Activated CD4-positive, alpha-beta T cell treated with anti-CD3 and anti-CD28 coated beads, Interleukin-2, Interleukin-4, amounts not matched to agents 100 ng/mL and 50 ng/mL, durations not matched to agents 16 hours and 8 hours (primary cell): ENCODE measurements at regions not wholly inside any gene's neighbourhood (a gene's known extent, or its start where the extent isn't known, plus 50 kb on each side); places are given as distances from the start of the nearest gene placed in this dataset.

Experiments
- DNase-seq: peaks from one replicate; pipeline ENCODE4 v3.0.0-alpha.2; 2020; ENCODE audit warnings: low spot score

DNA sequence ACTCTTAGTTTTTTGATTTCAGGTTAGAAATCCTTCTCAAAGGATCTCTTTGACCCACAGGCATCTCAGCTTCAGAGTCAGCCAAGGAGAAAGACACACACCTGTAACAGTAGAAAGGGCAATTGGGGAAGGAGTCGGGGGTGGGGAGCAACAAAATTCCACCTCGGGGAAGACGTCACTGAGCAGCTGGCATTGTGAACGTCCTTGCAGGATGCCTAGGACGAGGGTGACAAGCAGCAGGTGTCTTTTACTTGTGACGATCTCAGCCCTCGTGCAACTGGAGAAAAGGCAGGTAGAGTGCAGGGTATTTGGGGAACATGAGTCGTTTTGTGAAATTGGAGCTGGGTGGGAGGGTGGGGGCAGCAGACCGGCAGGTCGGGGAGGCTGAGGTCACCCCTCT is 627.0 kb downstream of the ACTR3B start:
- DNase-seq = no peak

DNA sequence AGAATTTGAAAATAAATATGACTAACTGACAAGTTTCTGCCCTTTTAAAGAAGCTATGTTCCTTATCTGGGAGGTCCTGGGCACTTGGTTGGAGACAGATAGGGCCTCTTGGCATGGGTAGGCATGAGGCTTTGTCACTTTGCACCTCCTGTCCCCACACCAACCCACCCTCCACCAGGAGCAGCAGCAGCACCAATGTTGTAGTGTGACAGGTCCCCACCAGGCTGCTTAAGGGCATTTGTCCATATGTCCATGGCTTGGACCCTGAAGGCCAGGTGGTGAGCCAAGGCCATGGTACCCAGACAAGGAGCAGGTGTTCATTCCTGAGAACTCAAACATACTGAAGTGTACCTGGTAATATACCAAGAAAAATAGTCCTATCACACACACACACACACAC is 629.1 kb downstream of the ACTR3B start:
- no peak for DNase-seq

DNA sequence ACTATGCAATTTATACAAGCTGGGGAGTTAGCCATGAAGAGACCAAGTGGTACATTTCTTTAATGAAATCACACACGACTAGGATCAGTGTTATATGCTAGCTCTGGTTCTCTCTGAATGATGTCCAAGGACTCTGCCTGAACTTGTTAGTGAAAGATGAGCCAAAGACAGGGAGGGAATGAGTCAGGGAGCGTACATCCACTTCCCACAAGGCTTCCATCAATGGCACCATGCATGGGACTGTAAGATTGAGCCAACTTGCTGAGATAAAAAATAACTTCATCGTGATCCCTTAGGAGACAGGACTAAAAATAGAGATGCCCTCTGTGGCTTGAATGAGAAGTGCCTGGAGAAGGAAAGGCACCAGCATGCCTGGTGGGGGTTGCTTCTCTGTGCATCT is 629.7 kb downstream of the ACTR3B start:
- no peak for DNase-seq

DNA sequence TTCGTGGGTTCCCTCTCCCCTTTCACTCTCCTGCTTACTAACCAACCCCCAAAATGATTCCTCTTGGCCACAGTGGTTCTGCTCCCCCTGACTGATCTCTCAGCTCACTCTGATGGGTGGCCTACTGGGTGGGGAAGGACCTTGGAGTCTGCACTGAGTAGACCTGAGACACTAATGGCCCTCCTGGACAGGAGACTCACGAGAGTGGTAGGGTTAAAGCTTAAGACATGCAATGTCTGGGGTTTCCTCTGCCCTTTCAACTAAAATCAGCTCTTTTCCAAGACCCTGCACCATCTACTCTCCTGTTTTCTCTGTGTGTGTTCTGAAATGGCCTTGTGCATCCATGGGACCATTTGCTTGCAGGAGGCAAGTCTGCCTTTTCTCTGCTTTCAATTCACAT is 631.4 kb downstream of the ACTR3B start:
- DNase-seq = no peak

DNA sequence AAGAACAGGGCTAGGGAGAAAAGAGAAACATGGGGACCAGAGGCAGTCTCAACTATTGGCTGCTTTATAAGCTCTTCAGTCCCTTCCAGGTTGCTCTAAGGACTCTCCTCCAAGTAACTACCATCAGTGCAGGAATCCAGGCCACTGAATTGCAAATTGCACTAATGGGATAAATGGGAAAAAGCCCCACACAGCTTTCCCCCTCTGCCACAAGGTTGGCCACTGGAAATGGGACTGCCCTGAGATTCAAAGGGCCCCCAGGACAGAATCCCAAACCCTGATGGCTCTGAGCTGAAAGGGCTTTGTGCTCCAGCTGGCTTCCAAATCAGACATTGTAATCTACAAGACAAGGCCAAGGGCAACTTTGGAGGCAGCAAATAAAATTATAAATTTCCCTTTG is 633.2 kb downstream of the ACTR3B start:
- no peak for DNase-seq

DNA sequence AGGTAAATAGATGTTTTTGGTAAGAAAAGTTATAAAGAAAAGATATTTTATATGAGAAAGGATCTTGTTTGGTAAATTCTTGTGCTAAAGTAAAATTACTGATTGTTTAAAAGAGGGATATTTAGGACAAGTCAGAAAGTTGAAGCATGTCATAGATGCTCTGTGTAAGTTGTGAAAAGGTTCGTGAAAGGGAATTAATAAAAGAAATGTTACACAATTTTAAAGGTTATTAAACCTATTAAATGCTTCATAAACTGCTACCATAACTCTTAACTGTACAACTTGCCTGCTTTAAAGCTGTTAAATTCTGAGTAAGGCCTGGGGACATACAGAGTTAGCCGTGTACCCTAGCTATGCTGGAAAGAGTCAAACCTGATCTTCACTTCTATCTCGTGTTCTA is 634.1 kb downstream of the ACTR3B start:
- DNase-seq = no peak

DNA sequence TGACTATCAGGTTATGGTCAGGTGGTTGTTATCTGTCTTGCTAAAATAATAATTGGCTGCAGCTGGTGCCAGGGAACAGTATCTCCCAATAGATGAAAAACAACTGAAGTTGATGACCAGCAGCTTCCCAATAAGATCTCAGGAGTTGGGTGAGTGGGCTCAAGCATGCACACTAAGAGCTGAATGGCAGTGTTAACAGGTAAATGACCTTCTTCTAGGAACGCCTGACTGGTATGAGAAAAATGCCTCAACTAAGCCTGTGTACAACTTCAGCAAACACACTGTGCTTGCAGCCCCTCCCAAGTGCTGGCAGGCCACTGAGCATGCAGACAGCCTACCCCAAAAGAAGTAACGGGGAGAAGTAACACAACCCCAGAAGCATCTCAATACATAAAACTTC is 636.9 kb downstream of the ACTR3B start:
- DNase-seq = no peak

DNA sequence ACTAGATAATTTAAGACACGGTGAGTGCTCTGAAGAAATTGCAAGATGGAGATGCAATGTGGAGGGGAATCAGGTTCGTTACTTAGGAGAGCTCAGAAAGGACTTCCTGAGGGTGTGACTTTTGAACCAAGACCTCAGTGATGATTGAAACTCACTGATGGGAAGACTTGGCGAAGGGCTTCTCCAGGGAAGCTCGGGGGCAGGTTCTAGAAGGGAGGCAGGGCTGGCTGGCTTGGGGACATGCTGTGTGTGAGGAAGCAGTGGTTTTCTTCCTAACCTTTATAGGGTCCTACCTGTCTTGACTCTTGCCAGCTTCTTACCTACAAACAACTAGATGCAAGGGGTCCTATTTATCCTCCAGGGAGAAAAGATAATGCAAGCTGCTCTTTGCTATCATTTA is 637.9 kb downstream of the ACTR3B start:
- no peak for DNase-seq

DNA sequence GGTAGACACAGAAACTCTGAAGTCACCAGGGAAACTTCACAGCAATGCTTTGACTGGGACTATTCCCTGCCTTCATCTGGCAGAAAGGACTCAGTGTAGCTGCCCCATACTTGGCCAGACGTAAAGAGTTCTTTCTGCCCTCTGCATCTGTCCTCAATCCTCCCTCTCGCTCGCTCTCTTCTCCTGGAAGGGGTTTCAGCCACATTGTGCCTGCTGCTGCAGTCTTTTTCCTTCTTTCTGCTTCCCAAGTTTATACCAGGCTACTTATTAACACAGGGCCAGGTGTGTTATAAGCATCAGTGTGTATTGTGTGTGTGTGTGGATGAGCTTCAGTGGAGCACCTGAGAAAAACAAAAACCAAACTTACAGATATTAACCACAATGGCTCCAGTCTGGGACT is 638.4 kb downstream of the ACTR3B start:
- no peak for DNase-seq

DNA sequence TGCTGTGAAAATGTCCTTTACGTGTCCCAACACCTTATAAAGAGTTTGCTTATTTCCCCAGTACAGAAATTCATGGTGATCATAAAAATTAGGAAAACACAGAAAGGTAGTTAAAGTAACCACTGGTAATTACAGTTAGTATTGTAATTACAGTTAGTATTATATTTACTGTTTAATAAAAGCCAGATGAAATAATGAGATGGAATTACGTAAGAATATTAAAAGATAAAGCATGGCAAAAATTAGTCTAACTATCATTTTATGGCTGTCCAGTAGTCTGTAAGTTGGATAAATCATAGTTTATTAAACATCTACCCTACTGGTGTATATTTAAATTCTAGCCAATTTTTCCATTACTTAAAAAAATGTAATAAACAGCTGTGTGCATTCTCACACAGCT is 638.8 kb downstream of the ACTR3B start:
- DNase-seq = no peak

DNA sequence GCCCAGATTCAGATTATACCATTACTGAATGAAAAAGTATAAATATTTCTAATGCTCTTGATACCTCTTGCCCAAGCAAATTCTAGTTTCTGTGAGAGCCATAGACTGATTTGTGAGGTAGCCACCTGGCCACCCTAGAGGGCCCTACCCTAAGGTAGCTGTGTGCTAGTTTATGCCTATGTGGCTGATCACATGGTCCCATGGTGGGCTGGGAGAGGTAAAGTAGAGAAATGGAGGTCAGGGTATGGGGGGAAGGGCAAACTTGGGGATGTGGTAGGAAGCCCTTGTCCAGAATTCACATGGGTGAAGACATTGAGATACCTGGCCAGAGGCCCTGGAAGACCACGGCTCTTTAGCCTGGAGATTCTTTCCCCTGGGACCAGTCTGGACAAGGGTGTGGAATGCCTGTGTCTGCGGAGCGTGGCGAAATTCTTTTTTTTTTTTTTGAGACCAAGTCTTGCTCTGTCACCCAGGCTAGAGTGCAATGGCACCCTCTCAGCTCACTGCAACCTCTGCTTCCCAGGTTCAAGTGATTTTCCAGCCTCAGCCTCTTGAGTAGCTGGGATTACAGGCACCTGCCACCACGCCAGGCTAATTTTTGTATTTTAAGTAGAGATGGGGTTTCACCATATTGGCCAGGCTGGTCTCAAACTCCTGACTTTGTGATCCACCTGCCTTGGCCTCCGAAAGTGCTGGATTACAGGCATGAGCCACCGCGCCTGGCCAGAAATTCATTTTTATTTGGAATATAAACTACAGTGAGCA is 639.4 kb downstream of the ACTR3B start:
- DNase-seq = no peak

DNA sequence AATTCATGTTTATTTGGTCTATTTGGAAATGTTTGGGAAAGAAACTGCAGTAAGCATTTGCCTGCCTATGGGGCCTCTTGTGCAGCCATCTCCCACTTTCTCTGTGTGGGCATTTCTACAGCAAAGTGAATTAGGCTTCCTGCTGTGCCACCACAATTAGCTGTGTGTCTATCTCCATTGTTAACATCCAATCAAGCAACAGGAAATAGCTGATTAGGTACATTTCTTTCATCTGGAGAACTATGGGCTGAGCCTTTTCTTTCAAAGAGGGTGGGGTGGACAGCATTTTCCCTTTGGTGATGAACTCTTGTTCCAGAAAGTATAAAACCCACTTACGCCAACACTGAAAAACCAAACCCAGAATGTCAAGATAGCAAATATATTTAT is 640.0 kb downstream of the ACTR3B start:
- no peak for DNase-seq

DNA sequence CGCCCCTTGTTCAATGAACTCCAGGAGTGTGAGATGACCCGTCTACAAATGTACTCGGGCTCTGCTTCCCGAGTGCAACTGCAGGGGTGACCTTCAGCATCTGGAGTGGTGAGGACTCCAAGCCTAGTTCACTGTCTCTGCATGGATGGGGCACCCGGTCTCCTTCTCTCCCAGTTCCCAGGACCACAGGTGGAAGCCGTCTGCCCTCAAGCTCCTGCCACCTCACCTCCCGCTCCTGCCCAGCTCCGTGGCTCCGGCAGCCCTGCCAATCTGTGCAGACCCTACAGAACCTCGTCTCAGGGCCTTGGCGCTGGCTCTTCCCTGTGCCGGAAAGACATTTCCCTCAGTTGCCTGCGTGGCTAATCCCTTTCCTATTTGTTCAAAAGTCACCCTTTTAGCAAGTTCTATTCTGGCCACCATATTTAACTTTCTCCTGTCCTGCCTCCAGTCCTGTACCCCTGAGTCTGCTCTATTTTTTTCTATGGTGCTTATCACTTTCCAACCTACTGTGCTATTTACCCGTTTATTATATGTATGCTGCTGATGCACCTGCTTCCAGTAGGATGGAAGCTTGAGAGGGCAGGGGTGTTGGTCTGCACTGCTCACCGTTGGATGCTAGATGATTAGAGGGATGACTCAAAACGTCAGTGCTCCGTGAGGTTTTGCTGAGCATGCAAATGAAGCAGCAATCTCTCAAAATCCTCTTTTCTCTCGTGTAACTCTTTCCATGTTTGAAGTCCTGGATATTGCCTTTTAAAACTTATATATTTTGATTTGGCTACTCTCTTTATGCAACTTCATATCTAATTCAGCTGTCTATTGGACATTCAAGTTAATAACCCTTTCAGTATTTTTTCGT is 641.4 kb downstream of the ACTR3B start:
- no peak for DNase-seq

DNA sequence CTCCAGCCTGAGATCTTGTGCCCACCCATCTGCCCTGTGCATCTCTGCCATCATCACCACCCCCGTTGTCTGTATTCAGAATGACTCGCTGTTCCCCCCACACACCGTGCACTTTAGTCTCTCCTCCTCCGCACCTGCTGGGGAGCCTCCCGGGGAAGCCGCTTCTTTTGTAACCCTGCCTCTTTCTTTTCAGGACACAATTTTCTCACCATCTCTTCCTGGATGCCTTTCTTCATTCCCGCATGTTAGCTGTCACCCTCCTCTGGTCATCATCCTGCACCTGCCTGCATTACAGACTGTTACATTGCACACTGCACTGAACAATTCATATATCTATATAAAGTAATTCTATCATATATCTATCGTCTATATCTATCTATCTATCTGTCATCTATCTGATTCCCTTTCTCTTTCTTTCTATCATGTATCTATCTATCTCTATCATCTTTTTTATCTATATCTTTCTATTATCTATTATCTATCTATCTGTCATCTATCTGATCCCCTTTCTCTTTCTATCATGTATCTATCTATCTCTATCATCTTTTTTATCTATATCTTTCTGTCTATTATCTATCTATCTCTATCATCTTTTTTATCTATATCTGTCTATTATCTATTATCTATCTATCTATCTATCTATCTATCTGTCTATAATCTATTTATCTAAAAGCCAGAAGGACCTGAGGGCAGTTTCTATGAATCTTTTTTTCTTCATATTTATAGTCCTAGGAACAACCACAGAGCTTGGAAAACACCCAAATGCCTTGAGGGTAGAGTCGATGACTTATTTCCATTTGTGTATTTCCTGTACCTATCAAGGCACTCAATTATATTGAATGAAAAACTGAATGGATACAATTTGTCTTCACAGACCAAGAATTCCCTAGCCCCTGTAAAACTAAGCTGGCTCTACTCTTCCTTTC is 642.5 kb downstream of the ACTR3B start:
- no peak for DNase-seq

DNA sequence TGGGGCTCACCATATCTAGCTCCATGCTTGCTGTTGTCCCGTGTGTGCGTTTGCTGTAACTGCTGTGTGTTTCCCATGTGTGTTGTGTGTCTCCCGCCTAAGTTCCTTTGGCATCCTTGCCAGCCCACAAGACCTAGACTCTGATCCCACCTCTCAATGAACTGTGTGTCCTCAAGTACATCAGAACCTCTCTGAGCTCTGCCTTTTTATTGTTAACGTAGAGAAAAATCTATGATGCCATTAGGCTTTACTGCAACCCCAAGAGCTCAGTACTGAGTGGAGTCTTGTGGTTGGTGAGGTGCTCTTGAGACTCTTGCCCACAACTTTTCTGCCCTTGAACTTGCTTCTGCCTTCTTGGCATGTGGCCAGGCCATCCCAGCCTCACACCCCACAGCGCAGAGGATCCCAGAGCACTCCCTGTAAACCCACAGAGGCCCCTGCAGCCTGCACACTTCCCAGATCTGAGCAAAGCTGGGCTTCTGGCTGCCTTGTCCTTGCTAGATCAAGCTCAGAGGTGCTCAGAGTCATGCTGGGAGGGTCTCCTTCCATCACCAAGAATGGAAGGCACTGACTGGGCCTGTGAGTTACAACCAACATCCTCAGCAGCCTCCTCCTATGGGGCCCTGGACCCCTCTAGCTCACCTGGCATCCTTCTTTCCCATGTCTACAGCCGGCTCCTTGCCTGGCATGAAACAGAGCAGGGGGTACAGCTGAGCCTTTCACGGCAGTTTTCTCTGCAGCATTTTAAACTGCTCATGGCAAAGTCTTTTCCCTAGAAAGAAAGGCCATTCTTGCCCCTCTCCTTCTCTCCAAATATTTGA is 643.4 kb downstream of the ACTR3B start:
- DNase-seq = no peak

DNA sequence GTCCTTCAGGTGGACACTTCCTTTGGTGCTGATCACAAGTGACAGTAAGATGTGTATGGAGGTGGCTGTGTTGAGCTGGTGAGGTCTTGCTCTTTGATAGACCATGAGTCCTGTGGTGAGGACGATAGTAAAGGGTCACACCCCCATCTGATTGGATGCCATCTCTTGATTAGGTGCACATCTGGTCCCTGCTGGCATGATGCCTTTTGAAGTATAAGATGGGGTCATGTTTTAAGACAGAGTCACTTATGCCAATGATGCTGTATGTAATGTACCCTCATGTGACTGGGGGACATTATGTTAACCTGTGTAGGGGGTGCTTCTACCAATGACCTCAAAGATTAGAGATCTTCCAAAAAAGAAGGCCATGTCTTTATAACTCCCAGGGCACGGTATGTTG is 644.6 kb downstream of the ACTR3B start:
- no peak for DNase-seq

DNA sequence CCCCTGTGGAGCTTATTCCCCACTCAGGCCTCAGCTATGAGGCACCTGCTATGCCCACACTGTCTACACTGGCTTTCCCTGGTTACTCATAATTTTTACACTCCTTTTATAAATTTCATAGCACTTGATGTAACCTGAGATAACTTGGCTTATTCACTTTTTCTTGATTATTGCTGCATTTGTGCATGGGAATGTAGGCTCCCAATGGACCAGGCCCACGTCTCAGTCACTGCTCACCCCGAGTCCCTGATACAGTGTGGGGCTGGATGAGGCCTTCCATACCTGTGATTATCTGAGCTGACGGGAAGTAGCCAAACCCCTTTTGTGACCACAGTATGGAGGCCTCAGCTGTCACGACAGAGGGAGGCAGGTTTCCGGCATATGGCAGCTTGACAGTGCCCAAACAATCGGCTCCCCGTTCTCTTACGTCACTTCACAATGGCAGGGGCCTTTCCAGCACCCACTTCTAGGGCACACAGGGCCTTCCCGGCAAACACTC is 645.3 kb downstream of the ACTR3B start:
- no peak for DNase-seq

DNA sequence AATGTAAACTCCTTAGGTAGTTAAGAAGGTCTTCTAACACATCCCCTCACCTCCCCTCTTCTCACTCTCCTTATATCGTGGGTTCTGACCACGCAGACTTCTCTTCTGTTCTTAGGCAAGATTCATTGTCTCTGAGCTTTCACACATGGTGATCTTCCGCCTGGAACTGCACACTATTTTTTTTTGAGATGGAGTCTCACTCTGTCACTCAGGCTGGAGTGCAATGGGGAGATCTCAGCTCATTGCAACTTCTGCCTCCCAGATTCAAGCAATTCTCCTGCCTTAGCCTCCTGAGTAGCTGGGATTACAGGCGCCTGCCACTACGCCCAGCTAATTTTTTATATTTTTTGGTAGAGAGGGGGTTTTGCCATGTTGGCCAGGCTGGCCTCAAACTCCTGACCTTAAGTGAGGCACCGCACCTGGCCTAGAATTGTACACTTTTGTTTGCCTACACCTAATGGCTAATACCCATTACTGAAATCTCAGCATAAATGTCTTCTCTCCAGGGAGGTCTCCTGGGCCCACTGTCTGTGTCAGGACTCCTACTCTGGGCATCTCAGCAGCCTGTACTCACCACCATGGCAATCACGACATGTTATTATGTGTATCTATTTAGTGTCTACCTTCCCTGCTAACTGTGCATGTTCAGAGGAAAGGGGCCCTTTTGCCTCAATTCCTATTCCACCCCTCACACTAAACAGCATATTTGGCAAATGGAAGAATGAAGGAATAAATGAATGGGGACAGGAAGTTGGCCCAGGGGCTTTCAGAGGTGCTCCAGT is 646.3 kb upstream of the DPP6 start:
- no peak for DNase-seq

DNA sequence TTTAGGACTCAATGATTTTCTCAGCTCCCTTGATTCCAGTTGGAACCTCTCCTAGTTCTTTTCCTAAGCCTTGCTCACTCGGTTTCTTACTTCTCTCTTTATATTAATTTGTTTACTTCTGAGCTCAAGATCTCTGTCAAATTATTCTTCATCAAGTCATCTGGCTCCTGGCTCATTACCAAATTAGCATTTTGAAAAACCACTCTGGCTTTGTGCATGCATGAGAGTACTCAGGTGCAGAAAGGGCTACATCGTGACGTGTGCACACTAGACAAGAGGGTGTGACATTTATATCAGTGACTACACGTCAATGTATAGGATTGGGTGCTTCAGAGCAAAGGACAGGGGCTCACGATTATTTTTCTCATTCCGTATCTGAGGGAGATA is 645.7 kb upstream of the DPP6 start:
- DNase-seq = no peak

DNA sequence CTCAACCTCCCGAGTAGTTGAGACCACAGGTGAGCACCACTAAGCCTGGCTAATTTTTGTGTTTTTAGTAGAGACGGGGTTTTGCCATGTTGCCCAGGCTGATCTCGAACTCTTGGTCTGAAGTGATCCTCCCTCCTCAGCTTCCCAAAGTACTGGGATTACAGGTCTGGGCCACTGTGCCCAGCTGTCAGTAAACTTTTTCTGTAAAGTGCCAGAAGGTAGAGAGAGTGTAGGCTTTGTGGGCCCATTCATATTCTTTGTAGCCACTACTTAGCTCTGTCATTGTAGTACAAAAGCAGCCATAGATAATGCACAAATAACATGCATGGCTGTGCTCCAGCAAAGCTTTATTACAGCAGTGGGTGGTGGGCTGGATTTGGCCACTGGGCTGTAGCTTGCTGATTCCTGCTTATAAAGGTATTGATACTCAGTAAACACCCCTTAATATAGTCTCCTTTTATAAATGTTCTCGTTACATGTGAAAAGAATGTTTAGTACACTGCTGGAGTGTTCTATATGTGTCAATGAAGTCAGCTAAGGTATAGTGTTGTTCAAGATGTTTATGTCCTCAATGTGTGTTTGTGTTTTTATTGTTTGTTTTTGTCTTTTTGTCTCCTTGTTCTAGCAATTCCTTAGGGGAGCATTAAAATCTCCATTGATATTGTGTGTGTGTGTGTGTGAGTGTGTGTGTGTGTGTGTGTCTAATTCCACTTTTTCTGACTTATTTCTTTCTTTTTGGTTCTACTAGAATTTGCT is 644.7 kb upstream of the DPP6 start:
- DNase-seq = no peak
